BE2C (cell line): ENCODE measurements at regions not wholly inside any gene's neighbourhood (a gene's known extent, or its start where the extent isn't known, plus 50 kb on each side); places are given as distances from the start of the nearest gene placed in this dataset.
"Not testable (repeated sequence)": the region's sequence is repeated elsewhere in the genome, so short reads cannot be mapped to it uniquely, and the experiment has no call there.

ENCODE experiments used
- DNase-seq: peaks from one replicate; pipeline ENCODE4 v3.0.0-alpha.2; 2020
- H3K27me3 ChIP-seq: fragments of 250-450 bp; sonication (Bioruptor Pico); 2 replicates; pipeline ENCODE4 v1.5.1; 2020; ENCODE audit warnings: mild to moderate bottlenecking
- H3K36me3 ChIP-seq: fragments of 250-450 bp; sonication (Bioruptor Pico); 2 replicates; pipeline ENCODE4 v1.5.1; 2020; ENCODE audit warnings: mild to moderate bottlenecking
- H3K4me1 ChIP-seq: fragments of 250-450 bp; sonication (Bioruptor Pico); 2 replicates; pipeline ENCODE4 v1.5.1; 2020
- H3K4me3 ChIP-seq: 2 replicates; pipeline ENCODE4 v1.5.1; 2011; ENCODE audit warnings: low read depth, low read length
- H3K9me3 ChIP-seq: fragments of 250-450 bp; sonication (Bioruptor Pico); 2 replicates; pipeline ENCODE4 v1.5.1; 2020
- CTCF ChIP-seq: IDR thresholded peaks from 2 replicates; pipeline ENCODE4 v1.5.1; 2012; ENCODE audit warnings: mild to moderate bottlenecking, low read depth, low read length

DNA sequence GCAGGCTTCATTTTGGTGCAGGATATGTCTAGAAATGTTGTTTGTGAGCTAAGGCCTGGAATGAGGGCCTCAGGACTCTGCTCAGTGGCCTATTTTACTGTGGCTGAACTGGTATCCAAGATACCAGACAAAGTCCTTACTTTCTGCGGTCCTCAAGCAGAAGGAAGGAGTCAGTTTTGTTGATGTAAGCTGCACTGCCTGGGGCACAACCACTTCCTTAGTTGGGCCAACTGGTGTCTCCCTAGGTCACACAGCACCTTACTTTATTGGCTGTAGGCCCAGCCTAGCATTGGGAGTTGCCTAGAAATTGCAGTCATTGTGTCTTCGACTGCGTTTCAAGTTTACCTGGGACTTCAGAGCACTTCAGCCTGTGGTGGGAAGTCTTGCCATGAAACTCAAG lies 1322.7 kb downstream of the AMY1C start:
- Histone ChIP-seq H3K36me3 (no peaks in the 10 kb centered on the region), H3K27me3 (no peaks in the 10 kb centered on the region), H3K4me3 (no peak overlapping the region), H3K4me1 (no peaks in the 10 kb centered on the region), H3K9me3 (no peaks in the 10 kb centered on the region)
- TF ChIP-seq CTCF: no peak
- DNase-seq: no peak

DNA sequence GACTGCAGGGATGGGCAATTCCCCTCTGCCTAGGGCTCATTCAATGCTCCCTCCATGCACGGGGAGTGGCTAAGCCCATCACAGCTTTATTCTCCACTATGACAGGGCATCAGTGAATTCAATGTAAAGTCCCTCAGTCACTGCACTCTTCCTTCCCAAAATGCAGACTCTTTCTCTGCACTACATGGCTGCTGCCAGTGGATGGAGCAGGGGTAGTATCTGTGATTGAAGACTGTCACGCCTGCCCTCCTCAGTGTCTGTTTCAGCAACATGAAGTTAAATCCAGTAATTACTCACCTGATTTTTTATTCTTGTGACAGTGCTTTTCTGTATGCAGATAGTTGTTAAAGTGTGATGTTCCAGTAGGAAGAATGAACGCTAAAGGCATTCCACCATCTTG lies 1323.2 kb downstream of the AMY1C start:
- no peaks in the 10 kb centered on the region for H3K36me3 ChIP-seq
- H3K27me3 ChIP-seq: no peaks in the 10 kb centered on the region
- no peaks in the 10 kb centered on the region for H3K9me3 ChIP-seq
- TF ChIP-seq CTCF: peak; percentile 47
- H3K4me3 ChIP-seq: no peak overlapping the region
- no peaks in the 10 kb centered on the region for H3K4me1 ChIP-seq
- DNase-seq: peak; percentile 13

DNA sequence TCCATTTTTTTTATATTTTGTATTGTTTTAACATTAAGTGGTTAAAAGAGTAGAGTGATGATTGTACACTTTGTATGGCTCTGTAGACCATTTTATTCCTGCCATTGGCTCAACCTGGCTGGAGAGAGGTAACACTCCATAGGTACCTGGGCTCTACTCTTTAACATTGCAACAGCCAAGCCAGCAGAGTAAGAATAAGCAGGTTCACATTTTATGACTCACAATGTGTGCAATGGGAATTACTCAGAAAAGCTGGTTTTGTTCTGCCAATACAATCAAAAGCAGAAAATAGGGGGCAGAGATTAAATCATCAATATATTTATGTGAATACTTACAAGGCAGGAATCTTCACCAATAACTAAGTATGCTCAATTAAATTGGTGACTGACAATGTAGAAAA lies 1324.0 kb downstream of the AMY1C start:
- H3K36me3 ChIP-seq: no peaks in the 10 kb centered on the region
- H3K4me3 ChIP-seq: no peak overlapping the region
- H3K9me3 ChIP-seq: no peaks in the 10 kb centered on the region
- DNase-seq: no peak
- no peaks in the 10 kb centered on the region for H3K4me1 ChIP-seq
- no peaks in the 10 kb centered on the region for H3K27me3 ChIP-seq
- no peak for TF ChIP-seq CTCF

- no peak for DNase-seq
- no peaks in the 10 kb centered on the region for H3K9me3 ChIP-seq
- TF ChIP-seq CTCF: no peak
- no peak overlapping the region for H3K4me3 ChIP-seq
- H3K36me3 ChIP-seq: no peaks in the 10 kb centered on the region
- H3K4me1 ChIP-seq: no peaks in the 10 kb centered on the region
- H3K27me3 ChIP-seq: no peaks in the 10 kb centered on the region
These were observed 1333.9 kb downstream of the AMY1C start for GRCh38 chr1:105083611-105084010.

DNA sequence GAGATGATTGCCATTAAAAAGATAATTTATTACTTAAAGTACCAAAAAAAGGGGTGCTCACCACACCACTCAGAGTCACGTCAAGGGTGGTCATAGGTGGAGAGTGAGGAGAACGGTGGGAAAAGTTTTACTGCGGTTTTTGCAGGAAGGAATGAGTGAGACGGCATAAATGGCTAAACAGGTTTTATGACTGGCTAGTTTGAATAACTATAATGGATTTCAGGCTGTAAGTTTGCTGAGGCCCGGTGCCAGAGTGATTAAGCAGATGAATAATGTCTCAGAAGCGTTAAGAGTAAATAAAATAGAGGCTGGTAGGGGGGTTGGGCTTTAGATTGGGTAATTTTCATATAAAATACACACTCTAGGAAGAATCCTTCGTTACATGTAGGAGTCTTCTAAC lies 1337.8 kb downstream of the AMY1C start:
- DNase-seq: no peak
- no peaks in the 10 kb centered on the region for H3K36me3 ChIP-seq
- H3K4me1 ChIP-seq: no peaks in the 10 kb centered on the region
- no peak overlapping the region for H3K4me3 ChIP-seq
- TF ChIP-seq CTCF: no peak
- H3K9me3 ChIP-seq: no peaks in the 10 kb centered on the region
- no peaks in the 10 kb centered on the region for H3K27me3 ChIP-seq

GRCh38 chr1:105088166-105088565 lies 1338.5 kb downstream of the AMY1C start:
- Histone ChIP-seq H3K27me3 (no peaks in the 10 kb centered on the region), H3K36me3 (no peaks in the 10 kb centered on the region), H3K4me1 (no peaks in the 10 kb centered on the region), H3K9me3 (no peaks in the 10 kb centered on the region), H3K4me3 (no peak overlapping the region)
- no peak for TF ChIP-seq CTCF
- no peak for DNase-seq

GRCh38 chr1:105093893-105094292 lies 1344.2 kb downstream of the AMY1C start:
- not testable (repeated sequence) for H3K4me3 ChIP-seq, H3K27me3 ChIP-seq, DNase-seq, H3K9me3 ChIP-seq, H3K4me1 ChIP-seq, H3K36me3 ChIP-seq
